ENCODE measurements at regions not wholly inside any gene's neighbourhood (a gene's known extent, or its start where the extent isn't known, plus 50 kb on each side); places are given as distances from the start of the nearest gene placed in this dataset.

DNA sequence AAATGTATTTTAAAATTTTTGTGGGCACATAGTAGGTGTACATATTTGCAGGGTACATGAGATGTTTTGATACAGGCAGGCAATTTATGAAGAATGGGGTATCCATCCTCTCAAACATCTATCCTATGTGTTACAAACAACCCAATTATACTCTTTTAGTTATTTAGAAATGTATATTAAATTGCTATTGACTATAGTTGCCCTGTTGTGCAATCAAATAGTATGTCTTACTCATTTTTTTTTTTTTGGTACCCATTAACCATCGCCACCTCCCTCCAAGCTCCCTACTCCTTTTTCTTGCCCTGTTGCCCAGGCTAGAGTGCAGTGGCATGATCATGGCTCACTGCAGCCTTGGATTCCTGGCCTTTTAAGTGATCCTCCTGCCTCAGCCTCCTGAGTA, 128.1 kb downstream of the BAMBI start:
- Histone ChIP-seq H3K4me1 (ENCODE audit: control insufficient read depth, low read length) (no peaks in the 10 kb centered on the region), H3K79me2 (ENCODE audit: control insufficient read depth, low read length) (no peaks in the 10 kb centered on the region), H3K4me3 (ENCODE audit: low read length) (no peak overlapping the region), H4K20me1 (ENCODE audit: control insufficient read depth, insufficient read depth, low read depth, low read length) (no peaks in the 10 kb centered on the region), H3K9me3 (ENCODE audit: control insufficient read depth, insufficient read depth, low read length) (no peaks in the 10 kb centered on the region), H3K9me2 (replicated peaks; ENCODE audit: control insufficient read depth, low read length) (no peaks in the 10 kb centered on the region), H3K4me2 (ENCODE audit: low read length) (no peak overlapping the region), H3K36me3 (ENCODE audit: control insufficient read depth, low read length) (no peaks in the 10 kb centered on the region), H3F3A (ENCODE audit: control insufficient read depth, insufficient read depth) (no peaks in the 10 kb centered on the region), H3K27me3 (ENCODE audit: control insufficient read depth, low read length) (peaks cover 9% of the 10 kb centered on the region), H3K27ac (ENCODE audit: low read depth, low read length) (no peak overlapping the region)
- TF ChIP-seq, protein P1, sequence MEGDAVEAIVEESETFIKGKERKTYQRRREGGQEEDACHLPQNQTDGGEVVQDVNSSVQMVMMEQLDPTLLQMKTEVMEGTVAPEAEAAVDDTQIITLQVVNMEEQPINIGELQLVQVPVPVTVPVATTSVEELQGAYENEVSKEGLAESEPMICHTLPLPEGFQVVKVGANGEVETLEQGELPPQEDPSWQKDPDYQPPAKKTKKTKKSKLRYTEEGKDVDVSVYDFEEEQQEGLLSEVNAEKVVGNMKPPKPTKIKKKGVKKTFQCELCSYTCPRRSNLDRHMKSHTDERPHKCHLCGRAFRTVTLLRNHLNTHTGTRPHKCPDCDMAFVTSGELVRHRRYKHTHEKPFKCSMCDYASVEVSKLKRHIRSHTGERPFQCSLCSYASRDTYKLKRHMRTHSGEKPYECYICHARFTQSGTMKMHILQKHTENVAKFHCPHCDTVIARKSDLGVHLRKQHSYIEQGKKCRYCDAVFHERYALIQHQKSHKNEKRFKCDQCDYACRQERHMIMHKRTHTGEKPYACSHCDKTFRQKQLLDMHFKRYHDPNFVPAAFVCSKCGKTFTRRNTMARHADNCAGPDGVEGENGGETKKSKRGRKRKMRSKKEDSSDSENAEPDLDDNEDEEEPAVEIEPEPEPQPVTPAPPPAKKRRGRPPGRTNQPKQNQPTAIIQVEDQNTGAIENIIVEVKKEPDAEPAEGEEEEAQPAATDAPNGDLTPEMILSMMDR (IDR thresholded peaks at IDR 0.05; ENCODE audit: low read depth, low read length, poor library complexity, severe bottlenecking), result no peak
- TF ChIP-seq EZH2phosphoT487 (IDR thresholded peaks at IDR 0.05; ENCODE audit: borderline replicate concordance, low read length), result no peak

DNA sequence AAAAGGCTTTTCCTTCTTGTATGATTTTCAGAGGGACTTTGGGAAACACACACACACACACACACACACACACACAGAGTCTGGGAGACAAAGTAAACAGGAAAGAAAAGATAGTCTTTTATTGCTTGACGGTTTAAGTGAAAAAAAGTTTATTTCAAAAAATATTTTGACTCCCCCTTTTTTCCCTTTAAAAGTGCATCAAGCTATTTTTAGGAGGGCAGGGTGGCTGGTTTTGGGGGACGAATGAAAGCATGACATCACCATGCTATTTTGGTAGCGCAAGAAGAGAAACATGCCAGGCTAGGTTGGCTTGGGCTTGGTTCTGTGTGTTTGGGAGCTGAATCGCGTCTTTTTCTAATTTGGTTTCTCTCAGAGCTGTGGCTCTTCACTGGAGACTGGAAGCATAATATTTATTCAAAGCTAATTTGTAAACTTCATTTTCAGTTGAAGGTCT, 129.2 kb downstream of the BAMBI start:
- H3F3A ChIP-seq (ENCODE audit: control insufficient read depth, insufficient read depth), result no peaks in the 10 kb centered on the region
- no peaks in the 10 kb centered on the region for H3K4me1 ChIP-seq (ENCODE audit: control insufficient read depth, low read length)
- H3K9me2 ChIP-seq (replicated peaks; ENCODE audit: control insufficient read depth, low read length), result no peaks in the 10 kb centered on the region
- TF ChIP-seq, protein P1 (IDR thresholded peaks at IDR 0.05; ENCODE audit: low read depth, low read length, poor library complexity, severe bottlenecking), result no peak
- TF ChIP-seq EZH2phosphoT487 (IDR thresholded peaks at IDR 0.05; ENCODE audit: borderline replicate concordance, low read length), result no peak
- no peaks in the 10 kb centered on the region for H3K36me3 ChIP-seq (ENCODE audit: control insufficient read depth, low read length)
- no peak overlapping the region for H3K4me2 ChIP-seq (ENCODE audit: low read length)
- H3K27me3 ChIP-seq (ENCODE audit: control insufficient read depth, low read length), result peaks cover 9% of the 10 kb centered on the region
- H3K9me3 ChIP-seq (ENCODE audit: control insufficient read depth, insufficient read depth, low read length), result no peaks in the 10 kb centered on the region
- no peaks in the 10 kb centered on the region for H4K20me1 ChIP-seq (ENCODE audit: control insufficient read depth, insufficient read depth, low read depth, low read length)
- H3K27ac ChIP-seq (ENCODE audit: low read depth, low read length), result no peak overlapping the region
- no peak overlapping the region for H3K4me3 ChIP-seq (ENCODE audit: low read length)
- no peaks in the 10 kb centered on the region for H3K79me2 ChIP-seq (ENCODE audit: control insufficient read depth, low read length)

DNA sequence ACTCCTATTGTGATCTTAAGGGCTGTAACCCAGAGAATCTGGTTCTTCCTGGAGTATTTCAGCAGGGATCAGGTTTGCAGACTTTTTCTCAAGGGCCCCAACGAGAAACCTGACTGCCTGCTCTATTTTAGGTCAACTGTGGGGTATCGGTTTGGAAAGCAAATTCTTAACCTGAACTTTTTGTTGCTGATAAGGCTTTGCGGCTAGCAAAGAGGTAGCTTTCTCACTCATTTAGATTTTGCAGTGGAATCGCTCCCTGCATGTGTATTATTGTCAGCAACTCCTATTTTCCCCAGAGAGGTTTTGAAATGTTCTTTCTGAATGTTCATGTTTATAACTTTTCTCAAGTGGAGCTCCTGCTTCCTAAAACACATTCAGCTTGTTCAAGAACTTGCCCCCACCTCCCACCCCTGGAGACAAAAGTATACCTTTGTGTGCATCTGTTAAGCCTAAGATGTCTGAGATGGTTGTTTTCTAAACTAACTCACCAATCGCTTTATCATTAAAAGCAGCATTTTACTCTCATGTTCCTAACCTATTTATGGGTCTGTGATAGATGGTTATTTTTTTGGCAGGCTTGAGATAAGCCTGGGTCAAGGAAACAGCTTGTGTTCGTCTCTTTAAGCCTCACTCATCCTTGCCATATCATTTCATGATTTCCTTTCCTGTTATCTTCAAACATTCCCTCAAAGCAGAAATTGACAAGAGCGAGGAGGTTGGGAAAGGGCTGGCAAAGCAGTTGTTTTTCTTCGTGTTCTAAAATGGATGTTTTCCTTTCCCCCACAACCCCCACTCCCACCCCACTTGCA, 129.8 kb downstream of the BAMBI start:
- TF ChIP-seq EZH2phosphoT487 (IDR thresholded peaks at IDR 0.05; ENCODE audit: borderline replicate concordance, low read length), result no peak
- TF ChIP-seq, protein P1 (IDR thresholded peaks at IDR 0.05; ENCODE audit: low read depth, low read length, poor library complexity, severe bottlenecking), result no peak
- H3K27ac ChIP-seq (ENCODE audit: low read depth, low read length), result no peak overlapping the region

More for the DNA sequence above, 129.8 kb downstream of the BAMBI start:
- H3K27me3 ChIP-seq (ENCODE audit: control insufficient read depth, low read length), result peaks cover 9% of the 10 kb centered on the region
- no peaks in the 10 kb centered on the region for H3K9me3 ChIP-seq (ENCODE audit: control insufficient read depth, insufficient read depth, low read length)
- H3K36me3 ChIP-seq (ENCODE audit: control insufficient read depth, low read length), result no peaks in the 10 kb centered on the region
- H3K4me1 ChIP-seq (ENCODE audit: control insufficient read depth, low read length), result no peaks in the 10 kb centered on the region
- H3F3A ChIP-seq (ENCODE audit: control insufficient read depth, insufficient read depth), result no peaks in the 10 kb centered on the region
- no peaks in the 10 kb centered on the region for H4K20me1 ChIP-seq (ENCODE audit: control insufficient read depth, insufficient read depth, low read depth, low read length)
- no peak overlapping the region for H3K4me3 ChIP-seq (ENCODE audit: low read length)
- H3K4me2 ChIP-seq (ENCODE audit: low read length), result no peak overlapping the region
- no peaks in the 10 kb centered on the region for H3K9me2 ChIP-seq (replicated peaks; ENCODE audit: control insufficient read depth, low read length)
- H3K79me2 ChIP-seq (ENCODE audit: control insufficient read depth, low read length), result no peaks in the 10 kb centered on the region

Data from DOHH2 (cell line).